Heart left ventricle (tissue), 13 donors: ENCODE measurements at regions not wholly inside any gene's neighbourhood (a gene's known extent, or its start where the extent isn't known, plus 50 kb on each side); places are given as distances from the start of the nearest gene placed in this dataset.

ENCODE experiments used
- POLR2A ChIP-seq, 2 donors: fragments of 450-650 bp; IDR thresholded peaks; one replicate each; pipeline ENCODE4 v1.6.1; 2017; ENCODE audit warnings: antibody characterized with exemption in 2 of 2, mild to moderate bottlenecking in 2 of 2, moderate library complexity in 2 of 2
- TF ChIP-seq, protein P1 (sequence below), 12 donors: fragments of 200-600 bp; sonication (generic) in 4 of 12; IDR thresholded peaks; one replicate each; pipeline versions ENCODE4 v1.5.0 to v1.8.0; 2018 to 2022; ENCODE audit warnings: antibody characterized with exemption in 12 of 12, mild to moderate bottlenecking in 5 of 12
- donor health status: ischemic (EF 13 %, LVEDD 7.1; RV severe dilation, severe dysfunction).
- donor health status: DM: no; HTN: yes; CAD: no.
- donor health status: DM: no; HTN: no; CAD: no.
- donor health status: ischemic (EF 25% LVEDD 6.9; RV normal size, moderate dysfunction).
- donor health status: ischemic (EF 25% LVEDD 5.7; RV mildly dilated, moderate dysfunction).
- donor health status: ischemic (EF 35%, LVEDD 5.7; RV mildly dilated, moderate dysfunction).
- donor health status: nonischemic (EF 11% LVEDD 7.7; RV severe dilation, severe dysfunction).
- donor health status: DM: yes; HTN: yes; CAD: no.
- donor health status: PGD.
- donor health status: ischemic (EF 29% LVEDD 5.4; RV normal size, mild dysfunction).
- donor health status: nonischemic (EF 23%, LVEDD 6.1; RV moderate dilation, normal function).

GRCh38 chr16:72240466-72240865 is 68.5 kb upstream of the PMFBP1 start:
- TF ChIP-seq, protein P1, sequence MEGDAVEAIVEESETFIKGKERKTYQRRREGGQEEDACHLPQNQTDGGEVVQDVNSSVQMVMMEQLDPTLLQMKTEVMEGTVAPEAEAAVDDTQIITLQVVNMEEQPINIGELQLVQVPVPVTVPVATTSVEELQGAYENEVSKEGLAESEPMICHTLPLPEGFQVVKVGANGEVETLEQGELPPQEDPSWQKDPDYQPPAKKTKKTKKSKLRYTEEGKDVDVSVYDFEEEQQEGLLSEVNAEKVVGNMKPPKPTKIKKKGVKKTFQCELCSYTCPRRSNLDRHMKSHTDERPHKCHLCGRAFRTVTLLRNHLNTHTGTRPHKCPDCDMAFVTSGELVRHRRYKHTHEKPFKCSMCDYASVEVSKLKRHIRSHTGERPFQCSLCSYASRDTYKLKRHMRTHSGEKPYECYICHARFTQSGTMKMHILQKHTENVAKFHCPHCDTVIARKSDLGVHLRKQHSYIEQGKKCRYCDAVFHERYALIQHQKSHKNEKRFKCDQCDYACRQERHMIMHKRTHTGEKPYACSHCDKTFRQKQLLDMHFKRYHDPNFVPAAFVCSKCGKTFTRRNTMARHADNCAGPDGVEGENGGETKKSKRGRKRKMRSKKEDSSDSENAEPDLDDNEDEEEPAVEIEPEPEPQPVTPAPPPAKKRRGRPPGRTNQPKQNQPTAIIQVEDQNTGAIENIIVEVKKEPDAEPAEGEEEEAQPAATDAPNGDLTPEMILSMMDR (IDR thresholded peaks at IDR 0.05), result no peak
- no peak for TF ChIP-seq POLR2A (IDR thresholded peaks at IDR 0.05)
